Caco-2 (cell line): ENCODE measurements at regions not wholly inside any gene's neighbourhood (a gene's known extent, or its start where the extent isn't known, plus 50 kb on each side); places are given as distances from the start of the nearest gene placed in this dataset.

Experiments
- BruUV-seq: library from RNA; stranded (reverse); fragments of 400-500 nt; replicated peaks from 2 replicates; lab custom pipeline; 2021; lab: Mats Ljungman, UMichigan
- CTCF ChIA-PET: fragments of 300-600 bp; sonication (Branson Sonifier 250); formaldehyde crosslinking; loops from one replicate; lab custom pipeline; 2022; ENCODE audit warnings: antibody characterized with exemption; lab: Charles Lee
- POLR2A ChIA-PET: fragments of 300-600 bp; sonication (Branson Sonifier 250); formaldehyde crosslinking; loops from one replicate; lab custom pipeline; 2022; ENCODE audit warnings: antibody characterized with exemption; lab: Charles Lee
- DNase-seq, 2 experiments: peaks; one replicate each; pipeline versions ENCODE4 v3.0.0 to v3.0.0-alpha.2; 2020 to 2022
- H3K27me3 ChIP-seq: replicated peaks from 2 replicates; pipeline ENCODE4 v1.6.0; 2011; ENCODE audit warnings: low read length; ENCODE audit not compliant: control insufficient read depth, insufficient read depth
- H3K36me3 ChIP-seq: 2 replicates; pipeline ENCODE4 v1.5.1; 2011; ENCODE audit warnings: low read length; ENCODE audit not compliant: control insufficient read depth, insufficient read depth
- H3K4me1 ChIP-seq: fragments of 250-450 bp; sonication (Bioruptor Pico); 2 replicates; pipeline ENCODE4 v1.5.1; 2020; ENCODE audit warnings: mild to moderate bottlenecking
- H3K4me3 ChIP-seq: 2 replicates; pipeline ENCODE4 v1.5.1; 2011; ENCODE audit warnings: low read depth, mild to moderate bottlenecking, control low read depth, low read length
- H3K9me3 ChIP-seq: fragments of 250-450 bp; sonication (Bioruptor Pico); 2 replicates; pipeline ENCODE4 v1.5.1; 2020; ENCODE audit warnings: mild to moderate bottlenecking, moderate library complexity
- H3K27ac Mint-ChIP-seq: one replicate; pipeline ENCODE4 v1.8.0; 2022; ENCODE audit warnings: mixed read lengths; ENCODE audit not compliant: unreplicated experiment
- H3K27me3 Mint-ChIP-seq: one replicate; pipeline ENCODE4 v1.8.0; 2022; ENCODE audit warnings: mixed read lengths; ENCODE audit not compliant: insufficient read depth, unreplicated experiment
- H3K36me3 Mint-ChIP-seq: one replicate; pipeline ENCODE4 v1.8.0; 2022; ENCODE audit warnings: mild to moderate bottlenecking, mixed read lengths; ENCODE audit not compliant: insufficient read depth, unreplicated experiment
- H3K4me1 Mint-ChIP-seq: one replicate; pipeline ENCODE4 v1.8.0; 2022; ENCODE audit warnings: low read depth, mixed read lengths; ENCODE audit not compliant: unreplicated experiment
- H3K4me3 Mint-ChIP-seq: one replicate; pipeline ENCODE4 v1.8.0; 2022; ENCODE audit warnings: mild to moderate bottlenecking, moderate library complexity, mixed read lengths; ENCODE audit not compliant: unreplicated experiment
- H3K9me3 Mint-ChIP-seq: one replicate; pipeline ENCODE4 v1.8.0; 2022; ENCODE audit warnings: mixed read lengths; ENCODE audit not compliant: unreplicated experiment
- intact Hi-C: fragments of 100-400 bp; cut with micrococcal nuclease; formaldehyde crosslinking; loops from one replicate; pipeline ENCODE4 v1.10.0; 2022; ENCODE audit not compliant: unreplicated experiment
- TF ChIP-seq, protein P1 (sequence below), 2 experiments: fragments of 200-600 bp in 1 of 2; IDR thresholded peaks; 1 replicate in 1 of 2; 2 replicates in 1 of 2; pipeline versions ENCODE4 v1.5.1 to v1.8.0; 2011 to 2022; ENCODE audit warnings: antibody characterized with exemption in 1 of 2, control low read depth in 1 of 2, inconsistent platforms in 1 of 2, low read depth in 1 of 2, low read length in 1 of 2, mild to moderate bottlenecking in 1 of 2, moderate library complexity in 1 of 2; ENCODE audit not compliant: insufficient read depth in 1 of 2, severe bottlenecking in 1 of 2, unreplicated experiment in 1 of 2

DNA sequence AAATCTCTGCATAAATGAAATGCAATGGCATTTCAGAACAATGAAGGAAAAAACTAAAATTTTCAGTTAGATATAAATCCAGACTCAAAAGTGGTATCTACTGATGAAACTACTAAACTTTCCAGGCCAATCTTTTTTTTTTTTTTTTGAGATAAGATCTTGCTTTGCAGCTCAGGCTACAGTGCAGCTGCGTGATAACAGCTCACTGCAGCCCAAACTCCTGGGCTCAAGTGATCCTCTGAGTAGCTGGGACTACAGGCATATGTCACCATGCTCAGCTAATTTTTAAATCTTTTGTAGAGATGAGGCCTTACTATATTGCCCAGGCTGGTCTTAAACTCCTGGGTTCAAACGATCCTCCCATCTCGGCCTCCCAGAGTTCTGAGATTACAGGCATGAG, 1228.2 kb upstream of the ADGRL3 start:
- DNase-seq = no peak
- Histone ChIP-seq H3K36me3 (no peaks in the 10 kb centered on the region), H3K4me3 (no peak overlapping the region), H3K9me3 (no peaks in the 10 kb centered on the region), H3K27me3 (no peaks in the 10 kb centered on the region), H3K4me1 (no peaks in the 10 kb centered on the region)
- no TSS peak for BruUV-seq
- no peaks in the 10 kb centered on the region for H3K36me3 Mint-ChIP-seq
- intact Hi-C loops = no loop called here
- no peak overlapping the region for H3K27ac Mint-ChIP-seq
- POLR2A ChIA-PET = no interaction called here
- no peaks in the 10 kb centered on the region for H3K4me1 Mint-ChIP-seq
- TF ChIP-seq, protein P1, sequence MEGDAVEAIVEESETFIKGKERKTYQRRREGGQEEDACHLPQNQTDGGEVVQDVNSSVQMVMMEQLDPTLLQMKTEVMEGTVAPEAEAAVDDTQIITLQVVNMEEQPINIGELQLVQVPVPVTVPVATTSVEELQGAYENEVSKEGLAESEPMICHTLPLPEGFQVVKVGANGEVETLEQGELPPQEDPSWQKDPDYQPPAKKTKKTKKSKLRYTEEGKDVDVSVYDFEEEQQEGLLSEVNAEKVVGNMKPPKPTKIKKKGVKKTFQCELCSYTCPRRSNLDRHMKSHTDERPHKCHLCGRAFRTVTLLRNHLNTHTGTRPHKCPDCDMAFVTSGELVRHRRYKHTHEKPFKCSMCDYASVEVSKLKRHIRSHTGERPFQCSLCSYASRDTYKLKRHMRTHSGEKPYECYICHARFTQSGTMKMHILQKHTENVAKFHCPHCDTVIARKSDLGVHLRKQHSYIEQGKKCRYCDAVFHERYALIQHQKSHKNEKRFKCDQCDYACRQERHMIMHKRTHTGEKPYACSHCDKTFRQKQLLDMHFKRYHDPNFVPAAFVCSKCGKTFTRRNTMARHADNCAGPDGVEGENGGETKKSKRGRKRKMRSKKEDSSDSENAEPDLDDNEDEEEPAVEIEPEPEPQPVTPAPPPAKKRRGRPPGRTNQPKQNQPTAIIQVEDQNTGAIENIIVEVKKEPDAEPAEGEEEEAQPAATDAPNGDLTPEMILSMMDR (IDR thresholded peaks at IDR 0.05; ENCODE audit: insufficient read depth in 1 of 2, low read depth in 1 of 2, low read length in 1 of 2, severe bottlenecking in 1 of 2, unreplicated experiment in 1 of 2) = no peak
- no peak overlapping the region for H3K4me3 Mint-ChIP-seq
- CTCF ChIA-PET = no interaction called here
- H3K27me3 Mint-ChIP-seq = no peaks in the 10 kb centered on the region
- H3K9me3 Mint-ChIP-seq = no peaks in the 10 kb centered on the region

DNA sequence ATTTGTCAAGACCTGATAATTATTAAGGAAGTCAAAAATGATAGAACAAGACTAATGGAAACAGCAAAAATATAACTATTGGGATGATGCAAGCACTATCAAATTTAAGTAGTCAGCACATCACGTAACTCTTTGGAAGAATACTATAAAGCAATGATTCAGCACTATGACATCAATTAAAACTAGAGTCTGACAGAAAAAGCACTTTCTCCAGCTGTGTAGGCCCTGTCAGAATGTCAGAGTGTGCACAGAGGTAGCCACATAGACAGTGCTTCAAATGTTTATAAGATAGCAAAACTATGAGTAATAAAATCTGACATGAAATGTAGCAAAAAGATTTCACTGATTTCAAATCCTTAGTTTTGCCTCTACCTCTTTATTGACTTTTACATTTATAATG, 1226.6 kb upstream of the ADGRL3 start:
- TF ChIP-seq, protein P1 (IDR thresholded peaks at IDR 0.05; ENCODE audit: insufficient read depth in 1 of 2, low read depth in 1 of 2, low read length in 1 of 2, severe bottlenecking in 1 of 2, unreplicated experiment in 1 of 2) = no peak
- Histone ChIP-seq H3K27me3 (no peaks in the 10 kb centered on the region), H3K36me3 (no peaks in the 10 kb centered on the region), H3K9me3 (no peaks in the 10 kb centered on the region), H3K4me1 (no peaks in the 10 kb centered on the region), H3K4me3 (no peak overlapping the region)
- H3K4me3 Mint-ChIP-seq = no peak overlapping the region
- H3K9me3 Mint-ChIP-seq = no peaks in the 10 kb centered on the region
- POLR2A ChIA-PET = no interaction called here
- intact Hi-C loops = no loop called here
- no peak overlapping the region for H3K27ac Mint-ChIP-seq
- no peaks in the 10 kb centered on the region for H3K4me1 Mint-ChIP-seq
- BruUV-seq = no TSS peak
- no peak for DNase-seq
- no peaks in the 10 kb centered on the region for H3K27me3 Mint-ChIP-seq
- CTCF ChIA-PET = no interaction called here
- H3K36me3 Mint-ChIP-seq = no peaks in the 10 kb centered on the region

DNA sequence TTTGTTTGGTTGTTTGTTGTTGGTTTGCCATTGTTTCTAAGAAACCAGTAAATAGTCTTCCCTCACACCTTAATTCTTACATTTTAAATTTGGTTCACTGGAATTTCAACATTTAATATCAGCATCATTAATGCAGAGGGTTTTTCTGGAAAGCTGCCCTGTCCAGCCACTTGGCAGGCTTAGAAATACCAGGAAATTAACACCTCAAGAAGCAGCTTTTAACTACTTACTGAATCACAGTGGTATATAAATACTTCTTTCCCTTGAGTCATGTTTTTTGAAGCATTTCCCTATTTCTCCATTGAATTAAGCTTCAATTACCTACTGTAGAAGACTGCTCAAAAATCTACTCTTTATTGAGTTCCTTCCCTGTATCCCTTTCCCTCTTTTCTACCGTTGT, 1221.1 kb upstream of the ADGRL3 start:
- Mint-ChIP-seq H3K27ac (no peak overlapping the region), H3K36me3 (no peaks in the 10 kb centered on the region), H3K9me3 (no peaks in the 10 kb centered on the region), H3K4me1 (no peaks in the 10 kb centered on the region), H3K27me3 (no peaks in the 10 kb centered on the region), H3K4me3 (no peak overlapping the region)
- CTCF ChIA-PET = no interaction called here
- H3K9me3 ChIP-seq = no peaks in the 10 kb centered on the region
- H3K4me3 ChIP-seq = no peak overlapping the region
- no peak for DNase-seq
- no peaks in the 10 kb centered on the region for H3K36me3 ChIP-seq
- POLR2A ChIA-PET = no interaction called here
- no peaks in the 10 kb centered on the region for H3K27me3 ChIP-seq
- TF ChIP-seq, protein P1 (IDR thresholded peaks at IDR 0.05; ENCODE audit: insufficient read depth in 1 of 2, low read depth in 1 of 2, low read length in 1 of 2, severe bottlenecking in 1 of 2, unreplicated experiment in 1 of 2) = no peak
- intact Hi-C loops = no loop called here
- BruUV-seq = no TSS peak
- H3K4me1 ChIP-seq = no peaks in the 10 kb centered on the region
